Adrenal gland (tissue), 9 donors: ENCODE measurements at regions not wholly inside any gene's neighbourhood (a gene's known extent, or its start where the extent isn't known, plus 50 kb on each side); places are given as distances from the start of the nearest gene placed in this dataset.

Experiments
- DNase-seq, 7 donors: peaks; one replicate each; pipeline ENCODE4 v3.0.0-alpha.2; 2019 to 2020
- H3K27ac ChIP-seq, 5 donors: fragments of 200-600 bp; sonication (generic) in 4 of 5; 1 replicate in 3 of 5; 2 replicates in 2 of 5; pipeline versions ENCODE4 v1.5.1 to v1.8.0; 2016 to 2020; ENCODE audit warnings: mild to moderate bottlenecking in 1 of 5
- H3K27me3 ChIP-seq: fragments of 200-600 bp; 2 replicates; pipeline ENCODE4 v1.8.0; 2021
- H3K36me3 ChIP-seq, 2 donors: fragments of 200-600 bp; replicated peaks in 1 of 2; 1 replicate in 1 of 2; 2 replicates in 1 of 2; pipeline versions ENCODE4 v1.5.1 to v1.8.0; 2018 to 2022
- H3K4me1 ChIP-seq, 2 donors: fragments of 200-600 bp; replicated peaks in 1 of 2; 1 replicate in 1 of 2; 2 replicates in 1 of 2; pipeline versions ENCODE4 v1.5.1 to v1.8.0; 2018 to 2021
- H3K4me3 ChIP-seq, 4 donors: fragments of 200-600 bp; sonication (generic) in 3 of 4; one replicate each; pipeline ENCODE4 v1.5.1; 2016 to 2018
- H3K9me3 ChIP-seq, 3 donors: fragments of 200-600 bp; sonication (generic) in 1 of 3; replicated peaks in 1 of 3; 1 replicate in 2 of 3; 2 replicates in 1 of 3; pipeline versions ENCODE4 v1.5.1 to v1.8.0; 2016 to 2021
- CTCF ChIP-seq, 6 experiments: fragments of 450-650 bp in 4 of 6; fragments of 200-600 bp in 2 of 6; sonication (generic) in 1 of 6; IDR thresholded peaks; 1 replicate in 5 of 6; 2 replicates in 1 of 6; pipeline versions ENCODE4 v1.5.1 to v1.8.0; 2016 to 2021; ENCODE audit warnings: antibody characterized with exemption in 6 of 6, mild to moderate bottlenecking in 2 of 6, moderate library complexity in 1 of 6
- POLR2A ChIP-seq, 2 donors: fragments of 450-650 bp; IDR thresholded peaks; one replicate each; pipeline ENCODE4 v1.6.1; 2017; ENCODE audit warnings: antibody characterized with exemption in 2 of 2, mild to moderate bottlenecking in 2 of 2, moderate library complexity in 1 of 2
- WGBS, 4 donors: extraction: QIAGEN DNeasy Blood & Tissue Kit in 2 of 4; methylation state at CpG; one replicate each; pipeline versions ENCODE4 v1.1.5 to v1.1.7; 2013 to 2017; 5-methylcytosine and 5-hydroxymethylcytosine counted together
- intact Hi-C, 2 donors: fragments of 100-400 bp; cut with DNase I; formaldehyde crosslinking; loops; one replicate each; pipeline versions ENCODE4 v1.14.1 to v1.15.0; 2022 to 2023
- donor health status: healthy with polysubstance abuse.
- donor health status: Bipolar disorder and iron deficiency.
- donor health status: DM: yes; HTN: yes; CAD: no.
- donor health status: DM: no; HTN: no; CAD: no.
- donor health status: DM: no; HTN: no; CAD: no.

GRCh38 chr11:91970624-91971023, 254.0 kb upstream of the FAT3 start:
- TF ChIP-seq POLR2A (IDR thresholded peaks at IDR 0.05) (no peak), CTCF (IDR thresholded peaks at IDR 0.05) (no peak)

DNA sequence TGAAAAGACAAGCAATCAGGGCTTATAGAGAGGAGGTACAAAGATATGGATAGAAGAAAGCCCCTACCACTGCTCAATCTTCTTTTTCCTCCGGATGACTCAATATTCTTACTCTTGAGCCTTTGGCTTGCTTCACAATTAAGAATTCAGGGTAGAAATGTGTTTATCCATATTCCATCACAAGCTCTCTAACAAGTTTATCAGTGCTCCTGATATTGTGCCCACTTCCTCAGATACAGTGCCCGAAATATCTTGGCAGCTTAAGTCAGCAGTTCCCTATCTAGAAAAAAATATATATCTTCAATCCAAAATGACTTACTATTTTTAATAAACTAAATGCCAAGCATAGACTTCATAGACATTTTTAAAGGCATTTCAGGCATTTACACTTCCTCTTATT, 255.1 kb upstream of the FAT3 start:
- Histone ChIP-seq H3K4me1 (no peaks in the 10 kb centered on the region), H3K4me3 (no peak overlapping the region), H3K9me3 (no peaks in the 10 kb centered on the region), H3K36me3 (no peaks in the 10 kb centered on the region), H3K27me3 (no peaks in the 10 kb centered on the region), H3K27ac (no peak overlapping the region)
- DNase-seq: no peak
- 47 to 79% (median 77%) methylated on average over 2 of the region's 2 CpGs for WGBS, 4 donors
- intact Hi-C loops: no loop called here
- TF ChIP-seq POLR2A (IDR thresholded peaks at IDR 0.05): no peak
- TF ChIP-seq CTCF (IDR thresholded peaks at IDR 0.05): no peak

More at GRCh38 chr11:91970624-91971023, 254.0 kb upstream of the FAT3 start:
- Histone ChIP-seq H3K9me3 (no peaks in the 10 kb centered on the region), H3K27me3 (no peaks in the 10 kb centered on the region), H3K4me1 (no peaks in the 10 kb centered on the region), H3K36me3 (no peaks in the 10 kb centered on the region), H3K27ac (no peak overlapping the region), H3K4me3 (no peak overlapping the region)
- no peak for DNase-seq
- intact Hi-C loops: no loop called here

DNA sequence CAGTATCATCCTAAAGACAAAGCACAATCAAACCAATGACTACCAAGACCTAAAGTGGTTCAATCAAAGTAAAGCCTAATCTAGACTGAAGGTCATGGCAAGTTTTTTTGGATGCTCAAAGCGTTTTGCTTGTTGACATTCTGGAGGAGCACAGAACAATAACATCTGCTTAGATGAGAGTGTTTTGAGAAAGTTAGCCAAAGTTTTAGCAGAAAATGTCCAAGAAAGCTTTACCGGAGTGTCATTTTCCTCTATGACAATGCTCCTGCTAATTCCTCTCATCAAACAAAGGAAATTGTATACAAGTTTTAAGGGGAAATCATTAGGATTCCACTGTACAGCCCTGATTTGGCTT, 256.9 kb upstream of the FAT3 start:
- H3K36me3 ChIP-seq: no peaks in the 10 kb centered on the region
- WGBS, 4 donors: 38 to 51% (median 47%) methylated on average over 2 of the region's 2 CpGs
- TF ChIP-seq CTCF (IDR thresholded peaks at IDR 0.05): no peak
- no peak for TF ChIP-seq POLR2A (IDR thresholded peaks at IDR 0.05)
- H3K4me3 ChIP-seq: no peak overlapping the region
- DNase-seq: no peak
- no peaks in the 10 kb centered on the region for H3K4me1 ChIP-seq
- H3K9me3 ChIP-seq: no peaks in the 10 kb centered on the region
- no peaks in the 10 kb centered on the region for H3K27me3 ChIP-seq
- intact Hi-C loops: no loop called here
- no peak overlapping the region for H3K27ac ChIP-seq

DNA sequence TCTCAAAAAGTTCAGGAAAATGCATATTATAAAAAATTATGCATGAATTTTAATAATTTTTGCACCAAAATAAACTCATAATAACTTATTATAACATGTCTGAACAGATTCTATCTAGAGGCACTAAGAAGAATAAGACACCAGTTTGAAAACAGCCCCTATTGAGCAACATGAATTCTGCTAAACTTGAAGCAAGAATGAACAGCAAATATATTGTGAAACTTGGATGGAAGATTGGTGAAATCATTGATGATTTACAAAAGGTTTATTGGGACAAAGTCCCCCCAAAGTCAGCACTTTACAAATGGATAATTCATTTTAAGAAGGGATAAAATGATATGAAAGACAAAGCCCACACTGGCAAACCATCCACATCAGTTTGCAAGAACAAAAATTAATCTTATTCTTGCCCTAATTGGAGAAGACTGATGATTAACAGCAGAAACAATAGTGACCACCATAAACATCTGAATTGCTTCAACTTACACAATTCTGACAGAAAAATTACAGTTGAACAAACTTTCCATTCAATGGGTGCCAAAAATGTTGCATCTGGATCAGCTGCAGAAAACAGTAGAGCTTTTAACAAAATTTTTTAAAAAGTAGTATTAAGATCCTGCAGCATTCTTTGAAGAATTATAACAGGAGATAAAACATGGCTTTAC, 257.5 kb upstream of the FAT3 start:
- Histone ChIP-seq H3K36me3 (no peaks in the 10 kb centered on the region), H3K4me3 (no peak overlapping the region), H3K27ac (no peak overlapping the region), H3K4me1 (no peaks in the 10 kb centered on the region), H3K27me3 (no peaks in the 10 kb centered on the region), H3K9me3 (no peaks in the 10 kb centered on the region)
- intact Hi-C loops: no loop called here
- no peak for DNase-seq
- TF ChIP-seq POLR2A (IDR thresholded peaks at IDR 0.05) (no peak), CTCF (IDR thresholded peaks at IDR 0.05) (no peak)
